ENCODE measurements at regions not wholly inside any gene's neighbourhood (a gene's known extent, or its start where the extent isn't known, plus 50 kb on each side); places are given as distances from the start of the nearest gene placed in this dataset.
A peak's percentile ranks its signal among the peaks of the same experiment; 100 is the strongest.
"Not testable (repeated sequence)": the region's sequence is repeated elsewhere in the genome, so short reads cannot be mapped to it uniquely, and the experiment has no call there.

- DNase-seq, result no peak
Observed at GRCh38 chr3:95565502-95565901, 1248.9 kb upstream of the EPHA6 start.

GRCh38 chr3:95567346-95567745 lies 1247.0 kb upstream of the EPHA6 start:
- no peak for DNase-seq

- no peak for DNase-seq
Observed at GRCh38 chr3:95586754-95587153, 1227.6 kb upstream of the EPHA6 start.

- not testable (repeated sequence) for DNase-seq
Observed at GRCh38 chr3:95587641-95588040, 1226.8 kb upstream of the EPHA6 start.

GRCh38 chr3:95588473-95588872 lies 1225.9 kb upstream of the EPHA6 start:
- DNase-seq, result no peak

GRCh38 chr3:95595416-95596075 lies 1218.8 kb upstream of the EPHA6 start:
- no peak for DNase-seq

- DNase-seq, result no peak
Observed at GRCh38 chr3:95607926-95608325, 1206.5 kb upstream of the EPHA6 start.

GRCh38 chr3:95609411-95609810 lies 1205.0 kb upstream of the EPHA6 start:
- no peak for DNase-seq

- no peak for DNase-seq
Observed at GRCh38 chr3:95612611-95613010, 1201.8 kb upstream of the EPHA6 start.

GRCh38 chr3:95613993-95614392 lies 1200.4 kb upstream of the EPHA6 start:
- no peak for DNase-seq

GRCh38 chr3:95615592-95616310 lies 1198.6 kb upstream of the EPHA6 start:
- no peak for DNase-seq

GRCh38 chr3:95626107-95626506 lies 1188.3 kb upstream of the EPHA6 start:
- no peak for DNase-seq

GRCh38 chr3:95627293-95627692 lies 1187.1 kb upstream of the EPHA6 start:
- no peak for DNase-seq

GRCh38 chr3:95627697-95628096 lies 1186.7 kb upstream of the EPHA6 start:
- DNase-seq, result no peak

GRCh38 chr3:95629802-95630201 lies 1184.6 kb upstream of the EPHA6 start:
- DNase-seq, result no peak

- DNase-seq, result no peak
Observed at GRCh38 chr3:95645291-95645690, 1169.1 kb upstream of the EPHA6 start.

GRCh38 chr3:95654570-95655362 lies 1159.6 kb upstream of the EPHA6 start:
- DNase-seq, result no peak

GRCh38 chr3:95655363-95655986 lies 1158.9 kb upstream of the EPHA6 start:
- DNase-seq, result no peak

GRCh38 chr3:95670765-95671164 lies 1143.6 kb upstream of the EPHA6 start:
- no peak for DNase-seq

- DNase-seq, result no peak
Observed at GRCh38 chr3:95673215-95673614, 1141.2 kb upstream of the EPHA6 start.

GRCh38 chr3:95705786-95706418 lies 1108.5 kb upstream of the EPHA6 start:
- DNase-seq, result peak; percentile 2 to 5

- DNase-seq, result no peak
Observed at GRCh38 chr3:95707268-95707667, 1107.1 kb upstream of the EPHA6 start.

- no peak for DNase-seq
Observed at GRCh38 chr3:95710684-95711083, 1103.7 kb upstream of the EPHA6 start.

Measured in activated CD4-positive, alpha-beta T cell treated with anti-CD3 and anti-CD28 coated beads, Interleukin-2, amount 50 U/mL, for 48 hours (primary cell).